ENCODE measurements at regions not wholly inside any gene's neighbourhood (a gene's known extent, or its start where the extent isn't known, plus 50 kb on each side); places are given as distances from the start of the nearest gene placed in this dataset.

DNA sequence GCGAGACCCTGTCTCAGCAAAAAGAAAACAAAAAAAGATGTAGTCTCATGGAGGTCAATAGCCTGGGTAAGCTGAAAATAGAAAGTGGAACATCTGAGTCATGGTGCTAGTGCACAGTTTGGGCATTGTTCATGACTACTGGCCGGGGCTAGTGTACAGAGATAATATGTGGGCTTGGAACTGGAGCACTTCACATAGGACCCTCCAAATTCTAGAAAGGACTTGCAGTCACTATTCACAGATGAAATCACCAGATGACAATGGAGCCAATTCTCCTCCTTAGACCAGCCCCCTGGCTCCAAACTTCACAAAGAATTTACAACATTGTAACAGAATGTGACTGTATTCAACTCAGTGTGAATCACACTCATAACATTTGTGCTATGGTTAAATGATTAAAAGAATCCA lies 367.8 kb upstream of the SLC7A11 start:
- no peaks in the 10 kb centered on the region for H3K4me1 ChIP-seq
- ATAC-seq (no peak), DNase-seq (no peak)
- no peaks in the 10 kb centered on the region for H3K36me3 ChIP-seq
- intact Hi-C loops (cut with DNase I): no loop called here
- no peak overlapping the region for H3K4me3 ChIP-seq
- no peaks in the 10 kb centered on the region for H3K9me3 ChIP-seq
- TF ChIP-seq, protein P1, sequence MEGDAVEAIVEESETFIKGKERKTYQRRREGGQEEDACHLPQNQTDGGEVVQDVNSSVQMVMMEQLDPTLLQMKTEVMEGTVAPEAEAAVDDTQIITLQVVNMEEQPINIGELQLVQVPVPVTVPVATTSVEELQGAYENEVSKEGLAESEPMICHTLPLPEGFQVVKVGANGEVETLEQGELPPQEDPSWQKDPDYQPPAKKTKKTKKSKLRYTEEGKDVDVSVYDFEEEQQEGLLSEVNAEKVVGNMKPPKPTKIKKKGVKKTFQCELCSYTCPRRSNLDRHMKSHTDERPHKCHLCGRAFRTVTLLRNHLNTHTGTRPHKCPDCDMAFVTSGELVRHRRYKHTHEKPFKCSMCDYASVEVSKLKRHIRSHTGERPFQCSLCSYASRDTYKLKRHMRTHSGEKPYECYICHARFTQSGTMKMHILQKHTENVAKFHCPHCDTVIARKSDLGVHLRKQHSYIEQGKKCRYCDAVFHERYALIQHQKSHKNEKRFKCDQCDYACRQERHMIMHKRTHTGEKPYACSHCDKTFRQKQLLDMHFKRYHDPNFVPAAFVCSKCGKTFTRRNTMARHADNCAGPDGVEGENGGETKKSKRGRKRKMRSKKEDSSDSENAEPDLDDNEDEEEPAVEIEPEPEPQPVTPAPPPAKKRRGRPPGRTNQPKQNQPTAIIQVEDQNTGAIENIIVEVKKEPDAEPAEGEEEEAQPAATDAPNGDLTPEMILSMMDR (IDR thresholded peaks at IDR 0.05): no peak
- H3K27ac ChIP-seq: no peak overlapping the region
- no peaks in the 10 kb centered on the region for H3K27me3 ChIP-seq (ENCODE audit: low read depth)

DNA sequence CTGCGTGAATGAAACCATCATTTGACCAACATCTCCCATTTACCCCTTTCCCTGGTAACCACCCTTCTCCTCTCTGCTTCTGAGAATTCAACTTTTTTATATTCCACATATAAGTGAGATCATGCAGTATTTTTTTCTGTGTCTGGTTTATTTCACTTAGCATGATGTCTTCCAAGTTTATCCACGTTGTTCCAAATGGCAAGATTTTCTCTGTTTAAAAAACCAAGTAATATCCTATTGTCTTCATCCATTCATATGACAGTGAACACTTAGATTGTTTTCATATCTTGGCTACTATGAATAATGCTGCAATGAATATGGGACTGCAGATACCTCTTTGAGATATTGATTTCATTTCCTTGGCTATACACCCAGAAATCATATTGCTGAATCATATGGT lies 362.4 kb upstream of the SLC7A11 start:
- DNase-seq (no peak), ATAC-seq (no peak)
- Histone ChIP-seq H3K27ac (no peak overlapping the region), H3K9me3 (no peaks in the 10 kb centered on the region), H3K4me1 (no peaks in the 10 kb centered on the region), H3K27me3 (ENCODE audit: low read depth) (no peaks in the 10 kb centered on the region), H3K4me3 (no peak overlapping the region), H3K36me3 (no peaks in the 10 kb centered on the region)
- TF ChIP-seq, protein P1 (IDR thresholded peaks at IDR 0.05): no peak
- intact Hi-C loops (cut with DNase I): no loop called here

DNA sequence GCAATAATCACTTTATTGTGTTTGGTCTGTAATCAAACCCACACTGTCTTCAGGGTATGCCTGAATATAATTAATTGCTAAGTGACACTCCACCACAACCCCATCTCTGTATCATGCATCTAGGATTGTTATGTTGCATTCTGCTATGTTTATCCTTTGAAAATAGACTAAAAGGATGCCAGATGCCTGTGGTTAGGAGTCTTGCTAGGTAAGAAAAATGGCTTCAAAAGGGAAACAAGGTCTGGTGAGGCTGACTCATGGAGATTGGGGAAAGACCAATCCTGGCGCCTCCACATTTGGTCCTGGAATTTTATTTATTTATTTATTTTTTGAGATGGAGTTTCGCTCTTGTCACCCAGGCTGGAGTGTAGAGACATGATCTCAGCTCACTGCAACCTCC lies 360.5 kb upstream of the SLC7A11 start:
- Histone ChIP-seq H3K4me1 (no peaks in the 10 kb centered on the region), H3K27me3 (ENCODE audit: low read depth) (no peaks in the 10 kb centered on the region), H3K9me3 (no peaks in the 10 kb centered on the region), H3K27ac (no peak overlapping the region), H3K4me3 (no peak overlapping the region), H3K36me3 (no peaks in the 10 kb centered on the region)
- TF ChIP-seq, protein P1 (IDR thresholded peaks at IDR 0.05): no peak
- DNase-seq (no peak), ATAC-seq (no peak)
- intact Hi-C loops (cut with DNase I): no loop called here

DNA sequence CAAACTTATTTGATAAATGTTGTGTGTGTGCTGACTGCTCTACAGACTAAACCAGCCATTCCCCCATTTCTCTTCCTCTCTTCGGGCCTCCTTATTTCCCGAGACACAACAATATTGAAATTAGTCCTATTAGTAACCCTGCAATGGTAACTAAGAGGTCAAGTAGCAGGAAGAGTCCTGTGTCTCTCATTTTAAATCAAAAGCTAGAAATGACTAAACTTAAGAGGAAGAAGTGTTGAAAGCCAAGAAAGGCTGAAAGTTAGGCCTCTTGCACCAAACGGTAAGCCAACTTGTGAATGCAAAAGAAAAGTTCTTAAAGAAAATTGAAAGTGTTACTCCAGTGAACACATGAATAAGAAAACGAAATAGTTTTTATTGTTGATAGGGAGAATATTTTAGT lies 357.8 kb upstream of the SLC7A11 start:
- ATAC-seq (no peak), DNase-seq (no peak)
- H3K27me3 ChIP-seq (ENCODE audit: low read depth): no peaks in the 10 kb centered on the region
- TF ChIP-seq, protein P1 (IDR thresholded peaks at IDR 0.05): no peak
- H3K27ac ChIP-seq: no peak overlapping the region
- H3K9me3 ChIP-seq: no peaks in the 10 kb centered on the region
- H3K36me3 ChIP-seq: no peaks in the 10 kb centered on the region
- no peak overlapping the region for H3K4me3 ChIP-seq
- no peaks in the 10 kb centered on the region for H3K4me1 ChIP-seq
- intact Hi-C loops (cut with DNase I): no loop called here

DNA sequence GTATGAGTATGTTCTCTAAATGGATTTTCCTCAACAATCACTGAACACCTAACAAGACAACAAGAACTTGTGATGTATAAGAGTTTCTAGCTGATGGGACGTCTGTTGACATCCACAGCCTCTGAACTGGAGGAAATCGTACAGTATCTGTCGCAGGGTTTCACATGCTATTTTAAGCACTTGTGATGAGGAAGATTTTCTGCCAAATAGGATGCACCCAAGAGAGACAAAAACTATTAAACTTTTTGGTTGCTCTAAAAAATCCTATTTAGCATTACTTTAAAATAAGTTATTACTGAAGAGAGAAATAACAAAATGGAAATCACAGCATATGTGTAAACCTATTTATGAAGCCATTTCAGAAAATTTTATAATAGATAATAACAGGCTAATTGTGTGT lies 356.1 kb upstream of the SLC7A11 start:
- no peaks in the 10 kb centered on the region for H3K36me3 ChIP-seq
- TF ChIP-seq, protein P1 (IDR thresholded peaks at IDR 0.05): no peak
- ATAC-seq (no peak), DNase-seq (no peak)
- no peaks in the 10 kb centered on the region for H3K9me3 ChIP-seq
- intact Hi-C loops (cut with DNase I): no loop called here
- H3K27me3 ChIP-seq (ENCODE audit: low read depth): no peaks in the 10 kb centered on the region
- no peak overlapping the region for H3K27ac ChIP-seq
- H3K4me3 ChIP-seq: no peak overlapping the region
- H3K4me1 ChIP-seq: no peaks in the 10 kb centered on the region

DNA sequence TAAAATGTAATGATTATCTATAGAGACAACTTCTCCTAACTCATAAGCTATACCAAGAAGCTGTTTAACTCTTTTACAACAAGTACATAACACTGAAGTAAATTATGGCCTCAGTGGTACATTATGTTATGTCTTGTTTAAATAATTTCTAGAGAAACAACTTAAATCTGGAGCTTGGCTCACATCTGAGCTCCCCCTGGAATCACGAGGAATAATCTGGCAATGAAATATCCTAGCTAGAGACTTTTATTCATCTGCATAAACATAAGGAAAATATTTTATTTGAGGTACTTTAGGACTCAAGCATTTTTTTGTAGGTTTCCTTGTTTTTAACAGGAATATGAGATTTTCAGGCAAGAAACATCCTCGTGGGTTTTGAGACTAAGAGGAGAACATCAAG lies 354.7 kb upstream of the SLC7A11 start:
- Histone ChIP-seq H3K36me3 (no peaks in the 10 kb centered on the region), H3K27me3 (ENCODE audit: low read depth) (no peaks in the 10 kb centered on the region), H3K4me3 (no peak overlapping the region), H3K9me3 (no peaks in the 10 kb centered on the region), H3K27ac (no peak overlapping the region), H3K4me1 (no peaks in the 10 kb centered on the region)
- no peak for DNase-seq
- TF ChIP-seq, protein P1 (IDR thresholded peaks at IDR 0.05): no peak
- ATAC-seq: no peak
- intact Hi-C loops (cut with DNase I): no loop called here

Measured in lower lobe of right lung (tissue), 2 donors.